ENCODE measurements at regions not wholly inside any gene's neighbourhood (a gene's known extent, or its start where the extent isn't known, plus 50 kb on each side); places are given as distances from the start of the nearest gene placed in this dataset.

GRCh38 chr7:25500393-25500921, 272.2 kb upstream of the NPVF start:
- no peak overlapping the region for H3K4me3 ChIP-seq (ENCODE audit: low read length)
- H3K4me2 ChIP-seq (ENCODE audit: low read depth, low read length, poor library complexity, severe bottlenecking) = no peak overlapping the region

GRCh38 chr7:25503306-25503705, 275.0 kb upstream of the NPVF start:
- H3K79me2 ChIP-seq (ENCODE audit: low read length) = no peaks in the 10 kb centered on the region
- DNase-seq = no peak
- H3K36me3 ChIP-seq (ENCODE audit: insufficient read depth, low read length) = no peaks in the 10 kb centered on the region
- H3K9ac ChIP-seq (ENCODE audit: low read length) = no peak overlapping the region
- H3K27me3 ChIP-seq (ENCODE audit: low read length) = no peaks in the 10 kb centered on the region
- H3K9me3 ChIP-seq (ENCODE audit: low read length) = no peaks in the 10 kb centered on the region
- H3K4me2 ChIP-seq (ENCODE audit: low read depth, low read length, poor library complexity, severe bottlenecking) = no peak overlapping the region
- H3K27ac ChIP-seq (ENCODE audit: low read length) = no peak overlapping the region
- peaks cover 3% of the 10 kb centered on the region; the same call in 1 of the 2 replicates for H3K4me1 ChIP-seq (ENCODE audit: low read length)
- H3K9me2 ChIP-seq (replicated peaks; ENCODE audit: insufficient read depth, low read length) = no peaks in the 10 kb centered on the region
- H2AFZ ChIP-seq (ENCODE audit: low read length) = no peak overlapping the region
- H3K4me3 ChIP-seq (ENCODE audit: low read length) = no peak overlapping the region
- H4K20me1 ChIP-seq (ENCODE audit: insufficient read depth, low read depth, low read length) = no peaks in the 10 kb centered on the region

More at GRCh38 chr7:25500393-25500921, 272.2 kb upstream of the NPVF start:
- Histone ChIP-seq H4K20me1 (ENCODE audit: insufficient read depth, low read depth, low read length) (no peaks in the 10 kb centered on the region), H3K9me3 (ENCODE audit: low read length) (no peaks in the 10 kb centered on the region), H3K4me1 (ENCODE audit: low read length) (peaks cover 13% of the 10 kb centered on the region), H3K27me3 (ENCODE audit: low read length) (no peaks in the 10 kb centered on the region), H3K79me2 (ENCODE audit: low read length) (no peaks in the 10 kb centered on the region), H2AFZ (ENCODE audit: low read length) (no peak overlapping the region), H3K27ac (ENCODE audit: low read length) (no peak overlapping the region), H3K9me2 (replicated peaks; ENCODE audit: insufficient read depth, low read length) (no peaks in the 10 kb centered on the region), H3K9ac (ENCODE audit: low read length) (no peak overlapping the region), H3K36me3 (ENCODE audit: insufficient read depth, low read length) (no peaks in the 10 kb centered on the region)
- DNase-seq = no peak

- no peak overlapping the region for H2AFZ ChIP-seq (ENCODE audit: low read length)
- H3K9ac ChIP-seq (ENCODE audit: low read length) = no peak overlapping the region
- no peak overlapping the region for H3K4me3 ChIP-seq (ENCODE audit: low read length)
- no peaks in the 10 kb centered on the region for H3K9me3 ChIP-seq (ENCODE audit: low read length)
- H3K4me2 ChIP-seq (ENCODE audit: low read depth, low read length, poor library complexity, severe bottlenecking) = no peak overlapping the region
- no peak for DNase-seq
- no peaks in the 10 kb centered on the region for H3K27me3 ChIP-seq (ENCODE audit: low read length)
- H4K20me1 ChIP-seq (ENCODE audit: insufficient read depth, low read depth, low read length) = no peaks in the 10 kb centered on the region
- no peaks in the 10 kb centered on the region for H3K36me3 ChIP-seq (ENCODE audit: insufficient read depth, low read length)
- H3K4me1 ChIP-seq (ENCODE audit: low read length) = no peaks in the 10 kb centered on the region
- H3K9me2 ChIP-seq (replicated peaks; ENCODE audit: insufficient read depth, low read length) = no peaks in the 10 kb centered on the region
- no peaks in the 10 kb centered on the region for H3K79me2 ChIP-seq (ENCODE audit: low read length)
- no peak overlapping the region for H3K27ac ChIP-seq (ENCODE audit: low read length)
Measured at GRCh38 chr7:25512061-25512687, 283.9 kb upstream of the NPVF start.

GRCh38 chr7:25515633-25516275, 287.5 kb upstream of the NPVF start:
- no peak for DNase-seq
- H3K9me2 ChIP-seq (replicated peaks; ENCODE audit: insufficient read depth, low read length) = no peaks in the 10 kb centered on the region
- no peaks in the 10 kb centered on the region for H3K27me3 ChIP-seq (ENCODE audit: low read length)
- no peaks in the 10 kb centered on the region for H3K9me3 ChIP-seq (ENCODE audit: low read length)
- no peak overlapping the region for H2AFZ ChIP-seq (ENCODE audit: low read length)
- H3K4me3 ChIP-seq (ENCODE audit: low read length) = no peak overlapping the region
- no peak overlapping the region for H3K4me2 ChIP-seq (ENCODE audit: low read depth, low read length, poor library complexity, severe bottlenecking)
- no peak overlapping the region for H3K27ac ChIP-seq (ENCODE audit: low read length)
- H4K20me1 ChIP-seq (ENCODE audit: insufficient read depth, low read depth, low read length) = no peaks in the 10 kb centered on the region
- no peaks in the 10 kb centered on the region for H3K4me1 ChIP-seq (ENCODE audit: low read length)
- no peaks in the 10 kb centered on the region for H3K36me3 ChIP-seq (ENCODE audit: insufficient read depth, low read length)
- no peaks in the 10 kb centered on the region for H3K79me2 ChIP-seq (ENCODE audit: low read length)
- no peak overlapping the region for H3K9ac ChIP-seq (ENCODE audit: low read length)

- Histone ChIP-seq H3K4me2 (ENCODE audit: low read depth, low read length, poor library complexity, severe bottlenecking) (no peak overlapping the region), H3K36me3 (ENCODE audit: insufficient read depth, low read length) (no peaks in the 10 kb centered on the region), H3K4me3 (ENCODE audit: low read length) (no peak overlapping the region), H3K27me3 (ENCODE audit: low read length) (no peaks in the 10 kb centered on the region), H3K9ac (ENCODE audit: low read length) (no peak overlapping the region), H4K20me1 (ENCODE audit: insufficient read depth, low read depth, low read length) (no peaks in the 10 kb centered on the region), H3K27ac (ENCODE audit: low read length) (no peak overlapping the region), H3K9me3 (ENCODE audit: low read length) (no peaks in the 10 kb centered on the region), H2AFZ (ENCODE audit: low read length) (no peak overlapping the region), H3K9me2 (replicated peaks; ENCODE audit: insufficient read depth, low read length) (no peaks in the 10 kb centered on the region), H3K79me2 (ENCODE audit: low read length) (no peaks in the 10 kb centered on the region), H3K4me1 (ENCODE audit: low read length) (no peaks in the 10 kb centered on the region)
- no peak for DNase-seq
Measured at GRCh38 chr7:25517906-25518305, 289.6 kb upstream of the NPVF start.

- no peak overlapping the region for H2AFZ ChIP-seq (ENCODE audit: low read length)
- no peak for DNase-seq
- H3K36me3 ChIP-seq (ENCODE audit: insufficient read depth, low read length) = no peaks in the 10 kb centered on the region
Measured at GRCh38 chr7:25520017-25520416, 291.7 kb upstream of the NPVF start.

GRCh38 chr7:25520516-25520915, 292.2 kb upstream of the NPVF start:
- H3K4me3 ChIP-seq (ENCODE audit: low read length) = no peak overlapping the region
- H3K9me3 ChIP-seq (ENCODE audit: low read length) = no peaks in the 10 kb centered on the region

More at GRCh38 chr7:25520017-25520416, 291.7 kb upstream of the NPVF start:
- no peak overlapping the region for H3K4me3 ChIP-seq (ENCODE audit: low read length)
- no peaks in the 10 kb centered on the region for H3K27me3 ChIP-seq (ENCODE audit: low read length)
- H3K9me2 ChIP-seq (replicated peaks; ENCODE audit: insufficient read depth, low read length) = no peaks in the 10 kb centered on the region
- H3K4me2 ChIP-seq (ENCODE audit: low read depth, low read length, poor library complexity, severe bottlenecking) = no peak overlapping the region
- no peaks in the 10 kb centered on the region for H3K79me2 ChIP-seq (ENCODE audit: low read length)
- no peak overlapping the region for H3K9ac ChIP-seq (ENCODE audit: low read length)
- no peaks in the 10 kb centered on the region for H4K20me1 ChIP-seq (ENCODE audit: insufficient read depth, low read depth, low read length)
- no peak overlapping the region for H3K27ac ChIP-seq (ENCODE audit: low read length)
- no peaks in the 10 kb centered on the region for H3K4me1 ChIP-seq (ENCODE audit: low read length)
- H3K9me3 ChIP-seq (ENCODE audit: low read length) = no peaks in the 10 kb centered on the region

GRCh38 chr7:25521236-25521635, 292.9 kb upstream of the NPVF start:
- DNase-seq = no peak
- no peaks in the 10 kb centered on the region for H3K27me3 ChIP-seq (ENCODE audit: low read length)

More at GRCh38 chr7:25520516-25520915, 292.2 kb upstream of the NPVF start:
- no peak for DNase-seq
- no peaks in the 10 kb centered on the region for H3K27me3 ChIP-seq (ENCODE audit: low read length)
- H3K36me3 ChIP-seq (ENCODE audit: insufficient read depth, low read length) = no peaks in the 10 kb centered on the region
- no peak overlapping the region for H2AFZ ChIP-seq (ENCODE audit: low read length)
- no peaks in the 10 kb centered on the region for H3K4me1 ChIP-seq (ENCODE audit: low read length)
- no peak overlapping the region for H3K4me2 ChIP-seq (ENCODE audit: low read depth, low read length, poor library complexity, severe bottlenecking)
- no peak overlapping the region for H3K27ac ChIP-seq (ENCODE audit: low read length)
- H3K9ac ChIP-seq (ENCODE audit: low read length) = no peak overlapping the region
- H3K79me2 ChIP-seq (ENCODE audit: low read length) = no peaks in the 10 kb centered on the region
- H4K20me1 ChIP-seq (ENCODE audit: insufficient read depth, low read depth, low read length) = no peaks in the 10 kb centered on the region
- H3K9me2 ChIP-seq (replicated peaks; ENCODE audit: insufficient read depth, low read length) = no peaks in the 10 kb centered on the region

More at GRCh38 chr7:25521236-25521635, 292.9 kb upstream of the NPVF start:
- no peaks in the 10 kb centered on the region for H4K20me1 ChIP-seq (ENCODE audit: insufficient read depth, low read depth, low read length)
- H3K4me2 ChIP-seq (ENCODE audit: low read depth, low read length, poor library complexity, severe bottlenecking) = no peak overlapping the region
- no peaks in the 10 kb centered on the region for H3K4me1 ChIP-seq (ENCODE audit: low read length)
- H3K9ac ChIP-seq (ENCODE audit: low read length) = no peak overlapping the region
- no peak overlapping the region for H3K4me3 ChIP-seq (ENCODE audit: low read length)
- H2AFZ ChIP-seq (ENCODE audit: low read length) = no peak overlapping the region
- H3K27ac ChIP-seq (ENCODE audit: low read length) = no peak overlapping the region
- H3K79me2 ChIP-seq (ENCODE audit: low read length) = no peaks in the 10 kb centered on the region
- H3K9me2 ChIP-seq (replicated peaks; ENCODE audit: insufficient read depth, low read length) = no peaks in the 10 kb centered on the region
- no peaks in the 10 kb centered on the region for H3K9me3 ChIP-seq (ENCODE audit: low read length)
- H3K36me3 ChIP-seq (ENCODE audit: insufficient read depth, low read length) = no peaks in the 10 kb centered on the region
